C4-2B (cell line): ENCODE measurements at regions not wholly inside any gene's neighbourhood (a gene's known extent, or its start where the extent isn't known, plus 50 kb on each side); places are given as distances from the start of the nearest gene placed in this dataset.

Experiments
- H3K27ac ChIP-seq: fragments of 450-650 bp; 2 replicates; pipeline ENCODE4 v1.5.1; 2017
- CTCF ChIP-seq: fragments of 450-650 bp; conservative IDR thresholded peaks from 2 replicates; pipeline ENCODE4 v1.5.1; 2017; ENCODE audit warnings: mild to moderate bottlenecking
- ZFX ChIP-seq: fragments of 450-650 bp; IDR thresholded peaks from 2 replicates; pipeline ENCODE4 v1.6.1; 2017

DNA sequence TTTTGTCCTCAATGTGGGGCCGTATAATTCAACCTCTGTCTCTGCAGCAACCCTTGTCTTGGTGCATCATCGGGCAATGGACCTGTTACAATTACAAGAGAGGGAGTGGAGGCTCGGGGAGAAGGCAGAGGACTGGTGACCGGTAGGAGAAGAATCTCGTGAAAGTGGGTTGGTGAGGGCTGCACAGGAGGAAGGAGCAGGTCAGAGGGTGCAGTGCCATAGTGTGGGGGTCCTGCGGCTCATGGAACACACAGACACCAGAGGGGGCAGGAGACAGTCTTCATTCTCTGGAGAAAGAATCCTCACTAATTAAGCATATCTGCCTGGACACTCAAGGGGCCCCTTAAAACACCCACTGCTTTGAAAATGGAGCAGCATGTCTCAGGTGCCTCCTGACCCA is 174.7 kb upstream of the B3GAT1 start:
- no peak for TF ChIP-seq ZFX
- no peak for TF ChIP-seq CTCF
- H3K27ac ChIP-seq = no peak overlapping the region

GRCh38 chr11:134585666-134586610 is 173.9 kb upstream of the B3GAT1 start:
- no peak overlapping the region for H3K27ac ChIP-seq
- TF ChIP-seq ZFX (no peak), CTCF (no peak)

GRCh38 chr11:134584706-134585445 is 172.8 kb upstream of the B3GAT1 start:
- no peak for TF ChIP-seq CTCF
- TF ChIP-seq ZFX = no peak

DNA sequence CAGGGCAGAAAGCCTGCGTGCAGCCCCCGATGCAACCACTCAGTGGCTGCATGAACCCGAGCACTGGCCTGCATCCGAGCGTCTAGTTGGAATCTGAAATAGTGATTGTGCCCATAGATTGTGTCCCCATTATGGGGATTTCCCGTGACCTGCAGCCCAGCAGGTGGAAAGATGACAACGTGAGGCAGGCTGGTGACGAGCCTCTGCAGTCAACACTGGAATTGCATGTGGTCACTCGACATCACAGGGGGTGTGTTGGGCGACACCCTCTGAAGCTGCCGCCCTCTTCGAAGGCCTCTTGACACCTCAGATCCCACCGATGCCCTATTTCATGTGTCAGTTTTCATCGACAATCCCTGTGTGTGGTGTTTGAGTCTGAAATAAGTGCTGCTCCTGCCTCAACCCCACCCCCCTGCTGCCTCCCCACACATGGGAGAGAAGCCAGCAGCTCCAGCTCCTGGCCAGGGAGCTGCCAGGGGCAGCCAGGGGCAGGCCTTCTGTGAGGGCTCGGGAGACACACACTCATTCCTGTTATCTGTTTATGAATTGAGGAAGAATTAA is 172.0 kb upstream of the B3GAT1 start:
- H3K27ac ChIP-seq = no peak overlapping the region
- TF ChIP-seq CTCF = no peak

More at GRCh38 chr11:134584706-134585445, 172.8 kb upstream of the B3GAT1 start:
- no peak overlapping the region for H3K27ac ChIP-seq

- no peak overlapping the region for H3K27ac ChIP-seq
- TF ChIP-seq CTCF (no peak), ZFX (no peak)
These were observed 171.5 kb upstream of the B3GAT1 start for GRCh38 chr11:134583397-134583990.

GRCh38 chr11:134582770-134583095 is 170.7 kb upstream of the B3GAT1 start:
- no peak overlapping the region for H3K27ac ChIP-seq
- TF ChIP-seq ZFX = no peak
- TF ChIP-seq CTCF = no peak
